ENCODE measurements at regions not wholly inside any gene's neighbourhood (a gene's known extent, or its start where the extent isn't known, plus 50 kb on each side); places are given as distances from the start of the nearest gene placed in this dataset.

GRCh38 chr6:2481307-2481706, 235.9 kb upstream of the GMDS start:
- H2AFZ ChIP-seq: no peak overlapping the region
- no peaks in the 10 kb centered on the region for H3K9me3 ChIP-seq (ENCODE audit: low read depth)
- no peak overlapping the region for H3K4me3 ChIP-seq
- H3K4me2 ChIP-seq: no peak overlapping the region
- H3K27me3 ChIP-seq: no peaks in the 10 kb centered on the region
- H4K20me1 ChIP-seq (ENCODE audit: insufficient read depth, poor library complexity, severe bottlenecking): no peaks in the 10 kb centered on the region
- no peak for TF ChIP-seq CTCF (IDR thresholded peaks at IDR 0.05; ENCODE audit: poor library complexity)
- H3K36me3 ChIP-seq (replicated peaks; ENCODE audit: insufficient read depth, low read depth): no peaks in the 10 kb centered on the region
- H3K27ac ChIP-seq: no peak overlapping the region
- WGBS (ENCODE audit: low lambda C conversion rate, missing lambda C conversion rate): 91% methylated on average over 4 of the region's 4 CpGs
- H3K79me2 ChIP-seq: no peaks in the 10 kb centered on the region
- no peaks in the 10 kb centered on the region for H3K9me2 ChIP-seq (replicated peaks; ENCODE audit: insufficient read depth)
- peaks cover 10% of the 10 kb centered on the region for H3K4me1 ChIP-seq (ENCODE audit: insufficient read depth)
- no peak for DNase-seq (ENCODE audit: low spot score)

- Histone ChIP-seq H3K27me3 (no peaks in the 10 kb centered on the region), H3K27ac (no peak overlapping the region), H4K20me1 (ENCODE audit: insufficient read depth, poor library complexity, severe bottlenecking) (no peaks in the 10 kb centered on the region), H3K79me2 (no peaks in the 10 kb centered on the region), H3K9me2 (replicated peaks; ENCODE audit: insufficient read depth) (no peaks in the 10 kb centered on the region), H3K4me2 (no peak overlapping the region), H3K36me3 (replicated peaks; ENCODE audit: insufficient read depth, low read depth) (no peaks in the 10 kb centered on the region), H3K4me1 (ENCODE audit: insufficient read depth) (peaks cover 10% of the 10 kb centered on the region), H3K9me3 (ENCODE audit: low read depth) (no peaks in the 10 kb centered on the region), H3K4me3 (no peak overlapping the region), H2AFZ (no peak overlapping the region)
- TF ChIP-seq CTCF (IDR thresholded peaks at IDR 0.05; ENCODE audit: poor library complexity) (no peak), EZH2 (IDR thresholded peaks at IDR 0.05; ENCODE audit: borderline replicate concordance) (no peak), EZH2phosphoT487 (IDR thresholded peaks at IDR 0.05; ENCODE audit: low read depth, severe bottlenecking, unreplicated experiment) (no peak)
- 77% methylated on average over 10 of the region's 10 CpGs for WGBS (ENCODE audit: low lambda C conversion rate, missing lambda C conversion rate)
- no peak for DNase-seq (ENCODE audit: low spot score)
Observed at GRCh38 chr6:2480267-2480966, 235.0 kb upstream of the GMDS start.

GRCh38 chr6:2478200-2478599, 232.8 kb upstream of the GMDS start:
- H3K27ac ChIP-seq: peak overlapping the region; percentile 9
- no peaks in the 10 kb centered on the region for H3K9me2 ChIP-seq (replicated peaks; ENCODE audit: insufficient read depth)
- WGBS (ENCODE audit: low lambda C conversion rate, missing lambda C conversion rate): 53% methylated on average over 9 of the region's 9 CpGs
- H3K4me1 ChIP-seq (ENCODE audit: insufficient read depth): peaks cover 10% of the 10 kb centered on the region
- H3K4me2 ChIP-seq: no peak overlapping the region
- H2AFZ ChIP-seq: no peak overlapping the region
- no peaks in the 10 kb centered on the region for H3K79me2 ChIP-seq
- no peak overlapping the region for H3K4me3 ChIP-seq
- no peaks in the 10 kb centered on the region for H3K27me3 ChIP-seq
- TF ChIP-seq EZH2phosphoT487 (IDR thresholded peaks at IDR 0.05; ENCODE audit: low read depth, severe bottlenecking, unreplicated experiment) (no peak), EZH2 (IDR thresholded peaks at IDR 0.05; ENCODE audit: borderline replicate concordance) (no peak), CTCF (IDR thresholded peaks at IDR 0.05; ENCODE audit: poor library complexity) (no peak)
- no peak for DNase-seq (ENCODE audit: low spot score)
- H3K36me3 ChIP-seq (replicated peaks; ENCODE audit: insufficient read depth, low read depth): no peaks in the 10 kb centered on the region
- no peaks in the 10 kb centered on the region for H3K9me3 ChIP-seq (ENCODE audit: low read depth)
- H4K20me1 ChIP-seq (ENCODE audit: insufficient read depth, poor library complexity, severe bottlenecking): no peaks in the 10 kb centered on the region

All from hepatocyte (in vitro differentiated cells).